Endothelial cell of umbilical vein (primary cell): ENCODE measurements at regions not wholly inside any gene's neighbourhood (a gene's known extent, or its start where the extent isn't known, plus 50 kb on each side); places are given as distances from the start of the nearest gene placed in this dataset.

Experiments
- BruUV-seq: library from RNA; stranded (reverse); fragments of 400-500 nt; replicated peaks from 2 replicates; lab custom pipeline; 2021; lab: Mats Ljungman, UMichigan
- CTCF ChIA-PET: fragments of 300-600, 350-600 bp; sonication (Branson Sonifier 250); formaldehyde crosslinking; loops from one replicate; lab custom pipeline; 2021; ENCODE audit warnings: antibody characterized with exemption, inconsistent platforms; lab: Charles Lee
- POLR2A ChIA-PET: fragments of 300-600, 350-600 bp; sonication (Branson Sonifier 250); formaldehyde crosslinking; loops from one replicate; lab custom pipeline; 2021; ENCODE audit warnings: antibody characterized with exemption, inconsistent platforms; lab: Charles Lee
- DNase-seq: peaks from one replicate; pipeline ENCODE4 v3.0.0-alpha.2; 2011; ENCODE audit warnings: low read depth, low spot score
- FAIRE-seq: peaks from 2 replicates; lab custom pipeline; 2011; peaks lifted over from hg19 to GRCh38; lab: Jason Lieb, UNC
- H2AFZ ChIP-seq: 2 replicates; pipeline ENCODE4 v1.6.0; 2012; ENCODE audit warnings: low read depth, low read length, control low read depth, inconsistent platforms
- H3K27ac ChIP-seq: 2 replicates; pipeline ENCODE4 v1.5.1; 2011; ENCODE audit warnings: low read depth, mild to moderate bottlenecking, control low read depth, low read length, moderate library complexity; ENCODE audit not compliant: insufficient read depth
- H3K27me3 ChIP-seq, 2 experiments: 2 replicates each; pipeline versions ENCODE4 v1.6.0 to v1.6.1; 2011; ENCODE audit warnings: low read length in 2 of 2, mixed read lengths in 1 of 2; ENCODE audit not compliant: control insufficient read depth in 2 of 2, insufficient read depth in 2 of 2
- H3K36me3 ChIP-seq, 2 experiments: 2 replicates in 1 of 2; 3 replicates in 1 of 2; pipeline ENCODE4 v1.5.1; 2011; ENCODE audit warnings: low read length in 2 of 2, mild to moderate bottlenecking in 1 of 2, moderate library complexity in 1 of 2; ENCODE audit not compliant: control insufficient read depth in 2 of 2, insufficient read depth in 2 of 2; ENCODE audit errors: extremely low read depth in 1 of 2
- H3K4me1 ChIP-seq: 3 replicates; pipeline ENCODE4 v1.5.1; 2011; ENCODE audit warnings: mild to moderate bottlenecking, low read length; ENCODE audit not compliant: control insufficient read depth, insufficient read depth; ENCODE audit errors: extremely low read depth
- H3K4me2 ChIP-seq: 2 replicates; pipeline ENCODE4 v1.6.1; 2011; ENCODE audit warnings: low read length, control low read depth, mixed read lengths; ENCODE audit not compliant: insufficient read depth
- H3K4me3 ChIP-seq, 3 experiments: fragments of 200-600 bp in 1 of 3; sonication (generic), shearing (Covaris generic) in 1 of 3; replicated peaks in 1 of 3; 2 replicates each; pipeline ENCODE4 v1.5.1; 2011 to 2016; ENCODE audit warnings: control low read depth in 3 of 3, low read length in 3 of 3, mild to moderate bottlenecking in 2 of 3, inconsistent platforms in 1 of 3, low read depth in 1 of 3, moderate library complexity in 1 of 3; ENCODE audit not compliant: insufficient read depth in 1 of 3
- H3K79me2 ChIP-seq: 2 replicates; pipeline ENCODE4 v1.6.0; 2012; ENCODE audit warnings: low read length, inconsistent platforms; ENCODE audit not compliant: control insufficient read depth, insufficient read depth
- H3K9ac ChIP-seq: replicated peaks from 2 replicates; pipeline ENCODE3; 2011; ENCODE audit warnings: low read length, control low read depth; ENCODE audit not compliant: insufficient read depth; ENCODE audit errors: extremely low read depth
- H3K9me1 ChIP-seq: replicated peaks from 3 replicates; pipeline ENCODE4 v1.6.0; 2011; ENCODE audit warnings: mild to moderate bottlenecking, low read length; ENCODE audit not compliant: control insufficient read depth, insufficient read depth; ENCODE audit errors: extremely low read depth
- H3K9me3 ChIP-seq: replicated peaks from 2 replicates; pipeline ENCODE4 v1.5.1; 2012; ENCODE audit warnings: low read length, inconsistent platforms; ENCODE audit not compliant: control insufficient read depth, insufficient read depth
- H4K20me1 ChIP-seq: replicated peaks from 2 replicates; pipeline ENCODE3; 2011; ENCODE audit warnings: mild to moderate bottlenecking, low read length; ENCODE audit not compliant: control insufficient read depth, insufficient read depth; ENCODE audit errors: extremely low read depth
- CTCF ChIP-seq, 2 donors: IDR thresholded peaks; 1 replicate in 1 of 2; 2 replicates in 1 of 2; pipeline ENCODE4 v1.5.1; 2011; ENCODE audit warnings: low read length in 2 of 2, mild to moderate bottlenecking in 2 of 2, moderate library complexity in 2 of 2, control low read depth in 1 of 2, inconsistent platforms in 1 of 2, low read depth in 1 of 2; ENCODE audit not compliant: insufficient read depth in 1 of 2; ENCODE audit errors: extremely low read depth in 1 of 2
- FOS ChIP-seq: IDR thresholded peaks from 2 replicates; pipeline ENCODE4 v1.6.1; 2011; ENCODE audit warnings: mild to moderate bottlenecking, low read length, moderate library complexity, borderline replicate concordance; ENCODE audit not compliant: insufficient read depth
- GATA2 ChIP-seq: IDR thresholded peaks from 2 replicates; pipeline ENCODE4 v1.7.0; 2011; ENCODE audit warnings: low read depth, mild to moderate bottlenecking, moderate library complexity, mixed read lengths, low read length; ENCODE audit not compliant: insufficient read length, insufficient read depth
- JUN ChIP-seq: IDR thresholded peaks from 2 replicates; pipeline ENCODE4 v1.6.1; 2011; ENCODE audit warnings: borderline replicate concordance, low read depth; ENCODE audit not compliant: insufficient read length, insufficient read depth
- MYC ChIP-seq: IDR thresholded peaks from one replicate; pipeline ENCODE4 v1.6.1; 2011; ENCODE audit warnings: mild to moderate bottlenecking, low read depth, low read length
- POLR2A ChIP-seq: IDR thresholded peaks from 2 replicates; pipeline ENCODE4 v1.6.1; 2012; ENCODE audit warnings: low read depth, mild to moderate bottlenecking, control low read depth, low read length
- POLR2AphosphoS5 ChIP-seq: IDR thresholded peaks from 2 replicates; pipeline ENCODE4 v1.6.1; 2012; ENCODE audit warnings: low read depth, mild to moderate bottlenecking, control low read depth, low read length, moderate library complexity; ENCODE audit not compliant: insufficient read depth
- dilution Hi-C: fragments of 300-500 bp; cut with MboI; formaldehyde crosslinking; loops from one replicate; pipeline ENCODE4 v1.15.0; 2019; ENCODE audit warnings: low sequenced_read_pairs; ENCODE audit not compliant: extremely low pct_ligation_motif_present
- intact Hi-C: fragments of 100-400 bp; cut with micrococcal nuclease; formaldehyde crosslinking; loops from one replicate; pipeline ENCODE4 v1.10.0; 2022
- TF ChIP-seq, protein P1 (sequence below): IDR thresholded peaks from 2 replicates; pipeline ENCODE4 v1.6.1; 2011; ENCODE audit not compliant: insufficient read depth, insufficient read length

DNA sequence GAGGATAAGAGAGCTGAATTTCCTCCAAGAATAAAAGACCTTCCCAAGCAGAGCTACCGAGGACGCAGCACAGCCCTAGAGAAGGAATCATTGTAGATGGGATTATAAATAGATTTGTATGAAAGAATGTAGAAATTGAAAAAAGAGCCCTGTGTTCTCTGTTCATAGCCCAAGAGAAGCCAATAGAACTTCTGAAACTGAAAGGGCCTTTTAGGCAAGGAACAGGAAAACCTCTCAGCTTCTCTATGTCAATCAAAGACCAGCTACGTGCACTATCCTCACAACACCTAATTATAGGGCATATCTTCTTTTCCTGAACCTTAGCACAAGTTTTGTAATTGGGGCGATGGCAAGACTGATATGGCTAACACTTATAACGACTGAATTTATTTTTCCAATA is 192.4 kb upstream of the RNPC3 start:
- H3K27me3 ChIP-seq: no peaks in the 10 kb centered on the region
- DNase-seq (no peak), FAIRE-seq (no peak)
- intact Hi-C loops (no loop called here), dilution Hi-C loops (no loop called here)
- no peaks in the 10 kb centered on the region for H4K20me1 ChIP-seq
- H3K4me1 ChIP-seq: no peaks in the 10 kb centered on the region
- no peak overlapping the region for H2AFZ ChIP-seq
- no peak overlapping the region for H3K9ac ChIP-seq
- H3K9me3 ChIP-seq: no peaks in the 10 kb centered on the region
- H3K36me3 ChIP-seq: no peaks in the 10 kb centered on the region
- H3K9me1 ChIP-seq: no peaks in the 10 kb centered on the region
- no peak overlapping the region for H3K4me3 ChIP-seq
- ChIA-PET POLR2A (no interaction called here), CTCF (no interaction called here)
- no peak overlapping the region for H3K4me2 ChIP-seq
- no peaks in the 10 kb centered on the region for H3K79me2 ChIP-seq
- BruUV-seq: no TSS peak
- H3K27ac ChIP-seq: no peak overlapping the region
- TF ChIP-seq MYC: no peak
- TF ChIP-seq GATA2: no peak
- TF ChIP-seq CTCF (IDR thresholded peaks at IDR 0.05; ENCODE audit: extremely low read depth in 1 of 2, insufficient read depth in 1 of 2, low read depth in 1 of 2, low read length in 2 of 2): no peak
- TF ChIP-seq JUN: no peak
- TF ChIP-seq POLR2AphosphoS5: no peak
- no peak for TF ChIP-seq POLR2A
- TF ChIP-seq, protein P1, sequence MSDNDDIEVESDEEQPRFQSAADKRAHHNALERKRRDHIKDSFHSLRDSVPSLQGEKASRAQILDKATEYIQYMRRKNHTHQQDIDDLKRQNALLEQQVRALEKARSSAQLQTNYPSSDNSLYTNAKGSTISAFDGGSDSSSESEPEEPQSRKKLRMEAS: no peak
- no peak for TF ChIP-seq FOS
